Activated CD8-positive, alpha-beta memory T cell treated with anti-CD3 and anti-CD28 coated beads, Interleukin-2, amount 50 U/mL, for 24 hours (primary cell): ENCODE measurements at regions not wholly inside any gene's neighbourhood (a gene's known extent, or its start where the extent isn't known, plus 50 kb on each side); places are given as distances from the start of the nearest gene placed in this dataset.
A peak's percentile ranks its signal among the peaks of the same experiment; 100 is the strongest.
"Not testable (repeated sequence)": the region's sequence is repeated elsewhere in the genome, so short reads cannot be mapped to it uniquely, and the experiment has no call there.

ENCODE experiments used
- DNase-seq: peaks from one replicate; pipeline ENCODE4 v3.0.0-alpha.2; 2020; ENCODE audit errors: extremely low read depth

- DNase-seq: not testable (repeated sequence)
Observed at GRCh38 chr6:158881884-158882283, 62.7 kb upstream of the EZR start.

- not testable (repeated sequence) for DNase-seq
Observed at GRCh38 chr6:158881276-158881675, 62.1 kb upstream of the EZR start.

GRCh38 chr6:158879180-158879579, 60.0 kb upstream of the EZR start:
- peak; percentile 28 for DNase-seq

- DNase-seq: no peak
Observed at GRCh38 chr6:158877716-158878115, 58.5 kb upstream of the EZR start.

- DNase-seq: no peak
Observed at GRCh38 chr6:158876886-158877285, 57.7 kb upstream of the EZR start.

- no peak for DNase-seq
Observed at GRCh38 chr6:158870649-158870957, 51.4 kb upstream of the EZR start.

- DNase-seq: peak; percentile 83
Observed at GRCh38 chr6:158869826-158870648, 50.9 kb upstream of the EZR start.

GRCh38 chr6:158868890-158869825, 50.0 kb upstream of the EZR start:
- DNase-seq: no peak
